GM13977 (cell line): ENCODE measurements at regions not wholly inside any gene's neighbourhood (a gene's known extent, or its start where the extent isn't known, plus 50 kb on each side); places are given as distances from the start of the nearest gene placed in this dataset.

Experiments used
- DNase-seq: peaks from one replicate; pipeline ENCODE4 v3.0.0; 2012; ENCODE audit warnings: low spot score
- CTCF ChIP-seq: IDR thresholded peaks from 2 replicates; pipeline ENCODE4 v1.5.1; 2012; ENCODE audit warnings: mild to moderate bottlenecking, control low read depth; ENCODE audit not compliant: insufficient read depth; ENCODE audit errors: extremely low read depth, missing control alignments
- in situ Hi-C: fragments of 300-500 bp; cut with MboI; formaldehyde crosslinking; loops from one replicate; pipeline ENCODE4 v1.12.0; 2022; ENCODE audit warnings: low sequenced_read_pairs, low pct_unique_long_range_greater_than_20kb, mixed read lengths, inconsistent platforms; ENCODE audit not compliant: unreplicated experiment

GRCh38 chr9:31372799-31373587 lies 1011.5 kb upstream of the ACO1 start:
- no peak for DNase-seq
- no peak for TF ChIP-seq CTCF
- in situ Hi-C loops: no loop called here

DNA sequence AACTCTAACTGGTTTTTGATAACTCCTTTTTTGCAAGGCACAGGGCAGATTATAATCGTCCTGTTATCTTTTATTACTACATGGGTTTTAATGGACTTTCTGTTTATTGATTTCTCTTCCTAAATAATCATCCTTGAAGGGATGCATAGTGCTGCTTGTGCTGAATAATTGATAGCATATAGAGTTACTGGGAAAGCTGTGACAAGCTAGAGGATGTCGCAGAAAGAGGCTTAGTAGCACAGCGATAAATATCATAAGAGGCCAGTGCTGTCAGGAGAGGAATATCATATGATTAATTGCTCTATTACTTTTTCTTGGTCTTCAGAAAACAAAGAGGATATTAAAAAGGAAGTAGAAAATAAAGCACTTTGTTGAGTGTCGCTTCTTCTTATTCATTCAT lies 1007.1 kb upstream of the ACO1 start:
- no peak for DNase-seq
- in situ Hi-C loops: no loop called here
- TF ChIP-seq CTCF: no peak

DNA sequence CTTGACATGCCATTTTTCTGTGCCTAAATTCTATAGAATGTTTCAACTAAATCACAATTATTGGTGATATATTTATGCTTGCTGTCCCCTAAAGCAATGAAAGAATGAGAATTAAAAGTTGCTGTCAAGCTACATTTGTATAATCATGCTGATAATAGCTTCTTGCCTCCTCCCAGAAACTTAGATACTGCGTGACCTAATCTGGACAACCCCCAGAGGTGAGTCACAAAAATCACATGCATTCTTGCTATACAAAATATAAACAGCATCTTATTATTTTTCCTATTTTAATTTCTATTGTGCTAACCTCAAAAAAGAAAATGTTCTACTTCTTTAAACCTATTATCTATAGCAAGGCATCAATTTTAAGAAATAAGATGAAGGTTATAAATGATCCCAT lies 995.8 kb upstream of the ACO1 start:
- no peak for TF ChIP-seq CTCF
- DNase-seq: no peak
- in situ Hi-C loops: no loop called here

- TF ChIP-seq CTCF: no peak
- no peak for DNase-seq
- in situ Hi-C loops: no loop called here
Measured at GRCh38 chr9:31389075-31389474, 995.4 kb upstream of the ACO1 start.

GRCh38 chr9:31390403-31391025 lies 993.9 kb upstream of the ACO1 start:
- DNase-seq: no peak
- TF ChIP-seq CTCF: no peak
- in situ Hi-C loops: no loop called here

GRCh38 chr9:31393240-31393639 lies 991.2 kb upstream of the ACO1 start:
- in situ Hi-C loops: no loop called here
- no peak for DNase-seq
- TF ChIP-seq CTCF: no peak
